Hepatic stellate cell (primary cell): ENCODE measurements at regions not wholly inside any gene's neighbourhood (a gene's known extent, or its start where the extent isn't known, plus 50 kb on each side); places are given as distances from the start of the nearest gene placed in this dataset.
A peak's percentile ranks its signal among the peaks of the same experiment; 100 is the strongest.
"Not testable (repeated sequence)": the region's sequence is repeated elsewhere in the genome, so short reads cannot be mapped to it uniquely, and the experiment has no call there.

Source experiments
- DNase-seq: peaks from one replicate; pipeline ENCODE4 v3.0.0; 2011; ENCODE audit warnings: low spot score

DNA sequence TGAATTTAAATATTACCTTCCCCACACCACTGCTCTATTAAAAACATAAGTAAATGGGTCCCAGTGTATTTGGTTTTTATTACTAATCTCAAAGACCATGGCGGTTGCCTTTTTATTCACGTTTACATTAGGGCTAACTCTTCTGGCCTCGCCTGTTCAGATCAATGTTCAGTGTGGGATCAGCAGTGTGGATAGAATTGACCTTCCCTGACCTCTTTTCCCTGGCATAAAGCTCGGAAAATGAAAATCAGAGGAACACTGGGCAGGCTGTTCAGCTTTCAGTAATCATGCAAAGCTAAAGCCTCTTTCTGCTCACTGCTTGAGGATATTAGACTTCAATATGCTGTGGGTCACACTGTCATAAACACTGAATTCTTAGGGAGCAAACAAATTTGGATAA is 422.6 kb upstream of the ONECUT1 start:
- DNase-seq: no peak

DNA sequence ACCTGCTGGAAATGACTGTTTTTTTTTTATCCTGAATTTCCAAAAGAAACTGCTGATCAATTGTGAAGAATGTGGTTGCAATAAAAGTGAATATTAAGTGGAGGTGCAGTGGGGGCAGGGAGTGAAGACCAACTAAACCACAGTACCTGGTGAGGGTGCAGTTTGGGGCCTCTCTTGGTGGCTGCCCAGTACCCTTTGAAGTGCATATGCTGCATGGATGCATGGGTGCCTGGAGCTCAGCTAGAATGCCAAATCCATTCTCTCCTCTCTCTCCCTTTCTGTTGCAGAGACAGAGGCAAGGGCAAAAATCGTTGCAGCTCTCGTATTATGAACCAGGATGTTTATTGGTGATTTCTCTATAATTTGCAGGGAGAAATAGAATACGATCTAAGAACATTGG is 420.5 kb upstream of the ONECUT1 start:
- no peak for DNase-seq

GRCh38 chr15:53209396-53210042 is 419.4 kb upstream of the ONECUT1 start:
- no peak for DNase-seq

DNA sequence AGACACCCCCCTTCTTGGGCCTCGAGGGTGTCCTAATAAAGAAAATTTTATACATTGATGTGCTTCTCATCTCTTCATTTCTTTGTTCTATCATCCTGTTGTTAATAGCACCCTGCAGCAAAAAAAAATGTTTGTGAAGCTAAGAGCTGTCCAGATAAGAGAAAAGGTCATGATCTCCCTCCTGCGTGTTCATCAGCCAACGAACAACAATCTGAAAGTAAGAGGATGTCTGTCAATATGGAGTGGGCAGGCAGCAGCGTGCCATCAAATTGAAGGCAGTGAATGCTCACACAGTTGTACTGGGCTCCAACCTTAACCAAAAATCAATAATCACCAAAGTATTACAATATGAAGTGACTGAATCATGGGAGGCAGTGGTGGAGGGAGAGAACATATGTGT is 418.6 kb upstream of the ONECUT1 start:
- DNase-seq: no peak

DNA sequence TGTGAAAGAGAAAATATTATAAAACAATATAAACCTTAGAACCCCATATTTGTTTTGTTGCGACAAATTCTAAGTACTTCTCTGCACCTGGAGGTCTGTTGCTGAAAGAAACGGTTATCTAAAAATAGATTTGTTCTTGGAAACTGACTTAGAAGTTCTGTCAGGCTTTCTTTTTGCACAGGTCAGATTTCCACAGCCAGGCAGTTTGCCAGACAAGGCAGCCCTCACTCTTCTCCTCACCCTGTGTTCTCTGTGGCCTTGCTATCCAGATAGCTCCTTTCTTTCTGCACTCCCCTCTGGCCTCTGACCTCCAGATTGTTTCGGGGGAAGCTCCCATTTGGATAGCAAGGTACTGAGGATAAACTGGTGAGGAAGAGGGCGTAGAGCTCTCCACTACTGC is 413.3 kb upstream of the ONECUT1 start:
- no peak for DNase-seq

GRCh38 chr15:53202876-53203275 is 412.7 kb upstream of the ONECUT1 start:
- no peak for DNase-seq

- peak; percentile 19 for DNase-seq
Observed at GRCh38 chr15:53197426-53197839, 407.3 kb upstream of the ONECUT1 start.

- no peak for DNase-seq
Observed at GRCh38 chr15:53196788-53197187, 406.7 kb upstream of the ONECUT1 start.

GRCh38 chr15:53196242-53196641 is 406.1 kb upstream of the ONECUT1 start:
- no peak for DNase-seq

DNA sequence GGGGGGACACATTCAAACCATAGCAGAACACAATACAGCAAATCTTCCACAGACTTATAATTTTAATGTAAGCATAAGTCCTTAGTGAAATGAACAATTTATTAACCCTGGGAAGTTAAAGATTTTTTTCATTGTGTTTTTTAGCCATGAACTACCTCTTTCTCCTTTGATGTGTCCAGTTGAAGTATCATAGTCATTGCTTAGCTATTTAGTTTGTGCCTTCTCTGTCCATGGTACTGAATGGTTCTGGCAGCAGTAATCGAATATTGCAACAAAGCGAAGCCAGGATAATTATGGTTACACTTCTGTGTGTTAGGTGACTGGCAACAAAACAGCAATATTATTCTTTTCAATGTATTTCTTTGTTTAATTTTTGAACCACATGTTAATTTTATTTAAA is 403.0 kb upstream of the ONECUT1 start:
- no peak for DNase-seq

DNA sequence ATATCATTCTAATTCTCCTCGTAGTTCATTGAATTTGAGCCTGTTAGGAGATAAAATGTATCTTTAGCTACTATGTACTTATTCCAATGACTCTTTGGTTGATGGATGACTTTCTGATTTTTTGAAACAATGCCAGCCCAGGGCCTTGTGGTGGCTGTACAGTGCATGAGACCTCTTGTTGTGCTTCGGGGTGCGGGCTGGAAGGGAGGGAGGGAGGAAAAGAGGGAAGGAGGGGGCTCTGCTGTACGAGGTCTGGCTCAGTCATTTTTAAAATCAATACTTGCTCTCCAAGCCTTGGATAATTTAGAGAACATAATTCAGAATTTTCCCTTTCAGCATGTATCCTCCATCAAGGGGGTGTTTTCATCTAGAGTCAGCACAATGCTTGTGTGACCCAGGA is 399.7 kb upstream of the ONECUT1 start:
- DNase-seq: no peak

DNA sequence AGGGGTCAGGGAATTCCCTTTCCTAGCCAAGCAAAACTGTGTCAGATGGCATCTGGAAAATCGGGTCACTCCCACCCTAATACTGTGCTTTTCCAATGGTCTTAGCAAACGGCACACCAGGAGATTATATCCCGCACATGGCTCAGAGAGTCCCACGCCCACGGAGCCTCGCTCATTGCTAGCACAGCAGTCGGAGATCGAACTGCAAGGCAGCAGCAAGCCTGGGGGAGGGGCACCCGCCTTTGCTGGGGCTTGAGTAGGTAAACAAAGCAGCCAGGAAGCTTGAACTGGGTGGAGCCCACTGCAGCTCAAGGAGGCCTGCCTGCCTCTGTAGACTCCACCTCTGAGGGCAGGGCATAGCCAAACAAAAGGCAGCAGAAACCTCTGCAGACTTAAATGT is 393.3 kb upstream of the ONECUT1 start:
- DNase-seq: not testable (repeated sequence)

DNA sequence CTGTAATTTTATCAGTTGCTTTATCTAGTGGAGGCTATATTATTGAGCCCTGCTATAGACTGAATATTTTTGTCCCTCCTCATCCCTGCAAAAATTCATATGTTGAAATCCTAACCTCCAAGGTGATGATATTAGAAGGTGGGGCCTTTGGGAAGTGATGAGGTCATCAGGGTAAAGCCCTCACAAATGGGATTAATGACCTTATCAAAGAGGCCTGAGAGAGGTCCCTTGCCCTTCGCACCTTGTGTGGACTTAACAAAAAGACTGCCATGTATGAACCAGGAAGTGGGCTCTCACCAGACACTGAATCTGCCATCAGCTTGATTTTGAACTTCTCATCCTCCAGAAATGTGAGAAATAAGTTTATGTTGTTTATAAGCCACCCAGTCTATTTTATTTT is 381.4 kb upstream of the ONECUT1 start:
- no peak for DNase-seq

DNA sequence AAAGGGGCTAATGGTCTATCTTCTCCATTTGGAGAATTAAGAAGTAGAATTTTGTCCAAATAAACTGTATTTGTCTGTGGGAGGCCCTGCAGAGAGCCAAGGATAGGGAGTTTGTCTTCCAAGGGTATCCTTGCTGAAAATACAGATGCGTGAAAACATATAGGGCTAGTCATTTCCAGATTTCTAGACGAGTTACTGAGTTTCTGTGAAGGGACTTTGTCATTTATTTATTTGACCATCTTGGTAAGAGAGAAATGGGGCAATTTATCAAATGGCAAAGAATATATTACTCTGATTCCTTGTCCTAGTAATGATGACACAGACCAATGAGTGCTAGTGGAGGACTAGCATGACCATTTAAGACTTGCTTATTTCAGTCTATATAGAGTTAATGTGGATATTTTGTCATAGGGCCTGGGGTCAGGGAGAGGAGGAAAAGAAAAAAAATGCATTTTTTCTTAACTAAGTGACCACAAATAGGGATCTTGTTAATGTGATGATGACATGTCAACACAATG is 376.6 kb upstream of the ONECUT1 start:
- no peak for DNase-seq

- no peak for DNase-seq
Observed at GRCh38 chr15:53165988-53166683, 376.0 kb upstream of the ONECUT1 start.

- no peak for DNase-seq
Observed at GRCh38 chr15:53160092-53160704, 370.1 kb upstream of the ONECUT1 start.

GRCh38 chr15:53159458-53159857 is 369.3 kb upstream of the ONECUT1 start:
- no peak for DNase-seq

DNA sequence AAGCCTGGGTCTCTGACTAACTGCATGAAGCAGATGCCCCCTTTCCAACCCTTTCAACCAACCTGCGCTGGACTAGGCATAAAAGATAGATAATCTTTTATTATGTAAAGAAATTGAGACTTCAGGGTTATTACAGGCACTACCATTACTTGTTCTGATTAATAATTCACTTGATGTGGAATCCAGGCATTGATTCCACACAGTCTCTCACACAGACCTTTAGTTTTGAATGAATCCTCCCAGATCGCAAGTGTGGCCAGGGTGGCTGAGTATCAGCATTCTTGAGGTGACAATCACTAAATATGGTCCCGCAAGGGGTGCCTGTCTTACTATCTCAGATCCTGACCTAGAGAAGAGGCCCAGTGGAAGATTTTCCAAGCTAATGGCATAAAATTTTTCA is 368.9 kb upstream of the ONECUT1 start:
- no peak for DNase-seq

GRCh38 chr15:53133255-53133850 is 343.2 kb upstream of the ONECUT1 start:
- no peak for DNase-seq

- DNase-seq: no peak
Observed at GRCh38 chr15:53130943-53131342, 340.8 kb upstream of the ONECUT1 start.

GRCh38 chr15:53129121-53129904 is 339.2 kb upstream of the ONECUT1 start:
- no peak for DNase-seq

- no peak for DNase-seq
Observed at GRCh38 chr15:53128652-53129051, 338.5 kb upstream of the ONECUT1 start.
